DOHH2 (cell line): ENCODE measurements at regions not wholly inside any gene's neighbourhood (a gene's known extent, or its start where the extent isn't known, plus 50 kb on each side); places are given as distances from the start of the nearest gene placed in this dataset.

Source experiments
- EZH2phosphoT487 ChIP-seq: fragments of 200-600 bp; sonication (generic); IDR thresholded peaks from 2 replicates; pipeline ENCODE4 v1.6.1; 2017; ENCODE audit warnings: borderline replicate concordance, mild to moderate bottlenecking, antibody characterized with exemption, low read length, moderate library complexity, mixed read lengths
- TF ChIP-seq, protein P1 (sequence below): fragments of 200-600 bp; sonication (generic); IDR thresholded peaks from one replicate; pipeline ENCODE4 v1.5.1; 2014; ENCODE audit warnings: antibody characterized with exemption, mild to moderate bottlenecking, low read depth, low read length; ENCODE audit not compliant: poor library complexity, severe bottlenecking

DNA sequence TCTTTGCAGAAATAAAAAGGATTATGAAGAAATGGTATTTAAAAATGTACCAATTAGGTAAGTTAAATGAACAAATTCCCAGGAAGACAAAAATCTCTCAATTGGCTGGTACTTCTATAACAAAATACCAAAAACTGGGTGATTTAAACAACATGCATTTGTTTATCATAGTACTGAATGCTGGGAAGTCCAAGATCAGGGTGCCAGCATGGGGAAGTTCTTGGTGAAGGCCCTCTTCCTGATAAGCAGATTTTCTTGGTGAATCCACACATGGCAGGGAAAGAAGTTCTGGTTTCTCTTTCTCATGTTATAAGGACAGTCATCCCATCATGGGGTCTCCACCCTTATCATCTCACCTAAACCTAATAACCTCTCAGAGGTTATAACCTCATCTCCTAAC is 271.6 kb upstream of the SETBP1 start:
- TF ChIP-seq, protein P1, sequence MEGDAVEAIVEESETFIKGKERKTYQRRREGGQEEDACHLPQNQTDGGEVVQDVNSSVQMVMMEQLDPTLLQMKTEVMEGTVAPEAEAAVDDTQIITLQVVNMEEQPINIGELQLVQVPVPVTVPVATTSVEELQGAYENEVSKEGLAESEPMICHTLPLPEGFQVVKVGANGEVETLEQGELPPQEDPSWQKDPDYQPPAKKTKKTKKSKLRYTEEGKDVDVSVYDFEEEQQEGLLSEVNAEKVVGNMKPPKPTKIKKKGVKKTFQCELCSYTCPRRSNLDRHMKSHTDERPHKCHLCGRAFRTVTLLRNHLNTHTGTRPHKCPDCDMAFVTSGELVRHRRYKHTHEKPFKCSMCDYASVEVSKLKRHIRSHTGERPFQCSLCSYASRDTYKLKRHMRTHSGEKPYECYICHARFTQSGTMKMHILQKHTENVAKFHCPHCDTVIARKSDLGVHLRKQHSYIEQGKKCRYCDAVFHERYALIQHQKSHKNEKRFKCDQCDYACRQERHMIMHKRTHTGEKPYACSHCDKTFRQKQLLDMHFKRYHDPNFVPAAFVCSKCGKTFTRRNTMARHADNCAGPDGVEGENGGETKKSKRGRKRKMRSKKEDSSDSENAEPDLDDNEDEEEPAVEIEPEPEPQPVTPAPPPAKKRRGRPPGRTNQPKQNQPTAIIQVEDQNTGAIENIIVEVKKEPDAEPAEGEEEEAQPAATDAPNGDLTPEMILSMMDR, result no peak
- no peak for TF ChIP-seq EZH2phosphoT487
